ENCODE measurements at regions not wholly inside any gene's neighbourhood (a gene's known extent, or its start where the extent isn't known, plus 50 kb on each side); places are given as distances from the start of the nearest gene placed in this dataset.
"Not testable (repeated sequence)": the region's sequence is repeated elsewhere in the genome, so short reads cannot be mapped to it uniquely, and the experiment has no call there.

GRCh38 chr2:131801210-131801744 is 273.6 kb downstream of the CCDC74A start:
- peak overlapping the region in 1 of 2 donors; percentile 38 for H3K4me3 ChIP-seq
- H3K27me3 ChIP-seq: peaks cover 0 to 7% of the 10 kb centered on the region in 2 donors
- no peaks in the 10 kb centered on the region for H3K36me3 ChIP-seq
- no peak for DNase-seq
- H3K9me3 ChIP-seq: no peaks in the 10 kb centered on the region
- peaks cover 0 to 14% (median 13%) of the 10 kb centered on the region in 4 donors for H3K4me1 ChIP-seq
- TF ChIP-seq CTCF (IDR thresholded peaks at IDR 0.05): no peak
- intact Hi-C loops (cut with DNase I; ENCODE audit: low total_unique reads): loop anchor here (2.0 kb wide), 1 partner anchor 126 kb away; no protein-coding TSS in a partner anchor
- no peak overlapping the region for H3K27ac ChIP-seq

- Histone ChIP-seq H3K4me3 (peak overlapping the region in 1 of 2 donors; percentile 38), H3K4me1 (peaks cover 0 to 14% (median 13%) of the 10 kb centered on the region in 4 donors)
- not testable (repeated sequence) for H3K27ac ChIP-seq, H3K36me3 ChIP-seq, DNase-seq, H3K27me3 ChIP-seq, H3K9me3 ChIP-seq
- intact Hi-C loops (cut with DNase I; ENCODE audit: low total_unique reads): loop anchor here (2.0 kb wide), 1 partner anchor 127 kb away; no protein-coding TSS in a partner anchor
- peak; percentile 57 to 78 for TF ChIP-seq CTCF (IDR thresholded peaks at IDR 0.05)
Measured at GRCh38 chr2:131801745-131802350, 274.2 kb downstream of the CCDC74A start.

- H3K27me3 ChIP-seq; H3K27ac ChIP-seq; H3K9me3 ChIP-seq; intact Hi-C loops (cut with DNase I; ENCODE audit: low total_unique reads); H3K36me3 ChIP-seq; DNase-seq: not testable (repeated sequence)
- Histone ChIP-seq H3K4me1 (peaks cover 0 to 14% (median 13%) of the 10 kb centered on the region in 4 donors), H3K4me3 (peak overlapping the region; percentile 19 to 38)
Measured at GRCh38 chr2:131802351-131802836, 274.7 kb downstream of the CCDC74A start.

GRCh38 chr2:131803237-131803636 is 275.5 kb downstream of the CCDC74A start:
- DNase-seq; H3K27me3 ChIP-seq; H3K27ac ChIP-seq; H3K4me3 ChIP-seq; H3K36me3 ChIP-seq; H3K9me3 ChIP-seq; intact Hi-C loops (cut with DNase I; ENCODE audit: low total_unique reads): not testable (repeated sequence)
- peaks cover 0 to 14% (median 13%) of the 10 kb centered on the region in 4 donors for H3K4me1 ChIP-seq

GRCh38 chr2:131812605-131813004 is 284.9 kb downstream of the CCDC74A start:
- H3K4me1 ChIP-seq; intact Hi-C loops (cut with DNase I; ENCODE audit: low total_unique reads); H3K9me3 ChIP-seq; H3K4me3 ChIP-seq; H3K36me3 ChIP-seq; H3K27ac ChIP-seq; H3K27me3 ChIP-seq; DNase-seq: not testable (repeated sequence)

- H3K36me3 ChIP-seq; intact Hi-C loops (cut with DNase I; ENCODE audit: low total_unique reads); H3K4me3 ChIP-seq; H3K9me3 ChIP-seq; H3K27ac ChIP-seq; H3K4me1 ChIP-seq; H3K27me3 ChIP-seq; DNase-seq: not testable (repeated sequence)
Measured at GRCh38 chr2:131813378-131813777, 285.7 kb downstream of the CCDC74A start.

- H3K27me3 ChIP-seq; H3K4me1 ChIP-seq; H3K27ac ChIP-seq; H3K4me3 ChIP-seq; H3K36me3 ChIP-seq; DNase-seq; intact Hi-C loops (cut with DNase I; ENCODE audit: low total_unique reads); H3K9me3 ChIP-seq: not testable (repeated sequence)
Measured at GRCh38 chr2:131818267-131818973, 290.7 kb downstream of the CCDC74A start.

GRCh38 chr2:131822237-131822721 is 294.6 kb downstream of the CCDC74A start:
- DNase-seq; H3K27ac ChIP-seq; intact Hi-C loops (cut with DNase I; ENCODE audit: low total_unique reads); H3K27me3 ChIP-seq; H3K9me3 ChIP-seq; H3K36me3 ChIP-seq; H3K4me1 ChIP-seq; H3K4me3 ChIP-seq: not testable (repeated sequence)

GRCh38 chr2:131823058-131823457 is 295.4 kb downstream of the CCDC74A start:
- DNase-seq; H3K4me3 ChIP-seq; H3K27me3 ChIP-seq; H3K36me3 ChIP-seq; intact Hi-C loops (cut with DNase I; ENCODE audit: low total_unique reads); H3K27ac ChIP-seq; H3K9me3 ChIP-seq; H3K4me1 ChIP-seq: not testable (repeated sequence)

GRCh38 chr2:131824986-131825385 is 297.3 kb downstream of the CCDC74A start:
- H3K9me3 ChIP-seq; intact Hi-C loops (cut with DNase I; ENCODE audit: low total_unique reads); DNase-seq; H3K36me3 ChIP-seq; H3K27ac ChIP-seq; H3K4me3 ChIP-seq; H3K4me1 ChIP-seq; H3K27me3 ChIP-seq: not testable (repeated sequence)

Measured in tibial artery (tissue), 4 donors.